ENCODE measurements at regions not wholly inside any gene's neighbourhood (a gene's known extent, or its start where the extent isn't known, plus 50 kb on each side); places are given as distances from the start of the nearest gene placed in this dataset.

DNA sequence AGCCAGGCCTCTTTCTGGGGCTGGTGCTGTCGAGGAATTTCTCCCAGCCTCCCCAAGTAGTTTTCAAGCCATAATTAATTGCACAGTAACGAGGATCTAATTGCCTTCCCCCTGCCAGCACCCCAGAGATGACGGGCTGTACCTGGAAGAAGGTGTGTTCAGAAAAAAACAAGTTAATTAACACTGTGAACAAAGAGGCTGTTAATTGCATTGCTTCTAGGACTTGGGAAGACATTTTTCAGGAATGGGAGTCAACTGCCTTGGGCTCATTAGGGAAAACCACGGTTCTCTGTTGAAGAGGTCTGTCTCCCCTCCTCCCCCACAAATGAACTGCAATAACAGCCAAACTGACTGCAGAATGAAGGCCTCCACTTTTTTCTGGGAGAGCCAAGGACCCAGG is 176.7 kb downstream of the CCT6B start:
- Mint-ChIP-seq H3K9me3 (no peaks in the 10 kb centered on the region), H3K4me1 (ENCODE audit: low read depth) (no peaks in the 10 kb centered on the region), H3K27me3 (ENCODE audit: insufficient read depth) (peaks cover 3% of the 10 kb centered on the region), H3K36me3 (ENCODE audit: low read depth) (no peaks in the 10 kb centered on the region), H3K27ac (no peak overlapping the region), H3K4me3 (no peak overlapping the region)
- DNase-seq (ENCODE audit: low spot score), result no peak
- intact Hi-C loops (cut with micrococcal nuclease), result no loop called here

- H3K4me1 Mint-ChIP-seq (ENCODE audit: low read depth), result no peaks in the 10 kb centered on the region
- H3K4me3 Mint-ChIP-seq, result no peak overlapping the region
- peaks cover 3% of the 10 kb centered on the region for H3K27me3 Mint-ChIP-seq (ENCODE audit: insufficient read depth)
- no peaks in the 10 kb centered on the region for H3K36me3 Mint-ChIP-seq (ENCODE audit: low read depth)
- intact Hi-C loops (cut with micrococcal nuclease), result no loop called here
- no peak for DNase-seq (ENCODE audit: low spot score)
- no peak overlapping the region for H3K27ac Mint-ChIP-seq
- H3K9me3 Mint-ChIP-seq, result no peaks in the 10 kb centered on the region
These were observed 179.0 kb downstream of the CCT6B start for GRCh38 chr17:34782271-34782670.

GRCh38 chr17:34781571-34782108 is 179.6 kb downstream of the CCT6B start:
- H3K4me1 Mint-ChIP-seq (ENCODE audit: low read depth), result no peaks in the 10 kb centered on the region
- no peak for DNase-seq (ENCODE audit: low spot score)
- H3K27me3 Mint-ChIP-seq (ENCODE audit: insufficient read depth), result peaks cover 3% of the 10 kb centered on the region
- no peaks in the 10 kb centered on the region for H3K36me3 Mint-ChIP-seq (ENCODE audit: low read depth)
- H3K27ac Mint-ChIP-seq, result no peak overlapping the region
- no peak overlapping the region for H3K4me3 Mint-ChIP-seq
- H3K9me3 Mint-ChIP-seq, result no peaks in the 10 kb centered on the region
- intact Hi-C loops (cut with micrococcal nuclease), result no loop called here

GRCh38 chr17:34781071-34781470 is 180.2 kb downstream of the CCT6B start:
- Mint-ChIP-seq H3K4me1 (ENCODE audit: low read depth) (no peaks in the 10 kb centered on the region), H3K27me3 (ENCODE audit: insufficient read depth) (peaks cover 3% of the 10 kb centered on the region), H3K4me3 (no peak overlapping the region), H3K27ac (no peak overlapping the region), H3K36me3 (ENCODE audit: low read depth) (no peaks in the 10 kb centered on the region), H3K9me3 (no peaks in the 10 kb centered on the region)
- intact Hi-C loops (cut with micrococcal nuclease), result no loop called here
- no peak for DNase-seq (ENCODE audit: low spot score)

DNA sequence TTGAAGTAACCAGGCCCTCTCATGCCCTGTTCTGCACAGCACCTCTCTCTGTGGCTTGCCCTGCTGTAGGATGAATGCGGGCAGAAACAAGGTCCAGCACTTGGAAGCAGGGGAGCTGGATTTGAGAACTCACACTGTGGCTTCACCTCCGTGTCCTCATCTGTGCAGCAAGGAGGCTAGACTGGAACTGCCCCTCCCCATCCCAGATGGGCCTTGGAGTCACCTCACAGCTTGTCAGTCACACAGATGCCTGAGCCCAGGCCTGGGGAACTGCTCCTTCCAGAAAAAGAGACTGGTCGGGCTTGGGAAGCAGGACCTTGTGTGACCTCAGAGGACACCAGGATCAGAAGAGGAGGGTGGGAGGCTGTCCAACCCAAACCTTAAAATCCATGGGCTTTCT is 180.8 kb downstream of the CCT6B start:
- intact Hi-C loops (cut with micrococcal nuclease), result no loop called here
- no peaks in the 10 kb centered on the region for H3K4me1 Mint-ChIP-seq (ENCODE audit: low read depth)
- DNase-seq (ENCODE audit: low spot score), result no peak
- no peaks in the 10 kb centered on the region for H3K9me3 Mint-ChIP-seq
- H3K36me3 Mint-ChIP-seq (ENCODE audit: low read depth), result no peaks in the 10 kb centered on the region
- H3K4me3 Mint-ChIP-seq, result no peak overlapping the region
- peaks cover 3% of the 10 kb centered on the region for H3K27me3 Mint-ChIP-seq (ENCODE audit: insufficient read depth)
- no peak overlapping the region for H3K27ac Mint-ChIP-seq

DNA sequence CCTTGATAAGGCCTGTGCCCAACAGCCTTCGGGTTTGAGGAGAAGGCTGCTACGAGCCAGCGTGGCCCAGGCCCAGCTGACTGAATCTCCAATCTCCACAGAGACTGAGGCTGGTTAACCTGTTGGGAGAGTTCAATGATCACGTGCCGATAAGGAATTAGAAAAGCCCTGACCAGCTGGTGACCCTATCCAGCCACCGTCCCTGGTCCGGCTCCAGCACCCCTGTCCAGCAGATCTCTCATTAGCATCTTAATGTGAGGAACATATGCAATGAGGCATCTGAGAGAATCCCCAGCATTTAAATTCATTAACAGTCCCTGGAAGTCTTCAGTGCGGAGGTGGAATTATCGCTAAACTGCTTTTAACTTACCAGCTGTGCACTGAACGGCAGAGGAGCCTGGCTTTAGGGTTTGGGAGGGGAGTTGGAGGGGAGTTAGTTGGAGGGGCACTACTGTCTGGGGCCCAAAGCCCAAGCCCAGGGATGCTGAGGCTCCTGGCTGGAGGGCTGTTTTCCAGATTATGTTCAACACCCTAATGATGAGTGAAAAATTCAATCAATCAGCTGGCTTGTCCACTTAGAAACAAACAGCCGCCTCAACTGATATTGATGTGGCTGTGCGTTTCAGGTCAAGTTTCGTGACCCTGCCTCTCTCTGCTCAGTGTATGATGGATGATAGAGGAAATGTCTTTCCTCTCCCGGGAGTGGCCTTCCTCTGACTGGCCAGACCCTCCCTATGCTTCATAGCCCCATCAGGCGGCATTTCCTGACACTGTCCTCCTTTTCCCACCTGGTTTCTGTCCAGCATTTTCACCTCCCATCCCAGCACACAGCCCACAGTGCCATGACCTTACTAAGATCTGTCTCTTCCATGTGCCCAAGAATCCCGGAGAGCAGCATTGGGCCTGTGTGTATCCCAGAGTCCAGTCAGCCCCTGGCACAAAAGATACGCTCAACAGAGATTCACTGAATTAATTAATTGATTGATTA is 184.5 kb downstream of the CCT6B start:
- intact Hi-C loops (cut with micrococcal nuclease), result no loop called here
- H3K4me3 Mint-ChIP-seq, result no peak overlapping the region
- no peaks in the 10 kb centered on the region for H3K9me3 Mint-ChIP-seq

GRCh38 chr17:34773036-34773435 is 188.2 kb downstream of the CCT6B start:
- Mint-ChIP-seq H3K27me3 (ENCODE audit: insufficient read depth) (peaks cover 4% of the 10 kb centered on the region), H3K36me3 (ENCODE audit: low read depth) (no peaks in the 10 kb centered on the region), H3K9me3 (no peaks in the 10 kb centered on the region), H3K4me3 (no peak overlapping the region), H3K27ac (no peak overlapping the region), H3K4me1 (ENCODE audit: low read depth) (no peaks in the 10 kb centered on the region)
- intact Hi-C loops (cut with micrococcal nuclease), result no loop called here
- no peak for DNase-seq (ENCODE audit: low spot score)

More for the DNA sequence above, 184.5 kb downstream of the CCT6B start:
- H3K27ac Mint-ChIP-seq, result no peak overlapping the region
- peaks cover 3% of the 10 kb centered on the region for H3K27me3 Mint-ChIP-seq (ENCODE audit: insufficient read depth)
- no peaks in the 10 kb centered on the region for H3K4me1 Mint-ChIP-seq (ENCODE audit: low read depth)
- no peak for DNase-seq (ENCODE audit: low spot score)
- H3K36me3 Mint-ChIP-seq (ENCODE audit: low read depth), result no peaks in the 10 kb centered on the region

DNA sequence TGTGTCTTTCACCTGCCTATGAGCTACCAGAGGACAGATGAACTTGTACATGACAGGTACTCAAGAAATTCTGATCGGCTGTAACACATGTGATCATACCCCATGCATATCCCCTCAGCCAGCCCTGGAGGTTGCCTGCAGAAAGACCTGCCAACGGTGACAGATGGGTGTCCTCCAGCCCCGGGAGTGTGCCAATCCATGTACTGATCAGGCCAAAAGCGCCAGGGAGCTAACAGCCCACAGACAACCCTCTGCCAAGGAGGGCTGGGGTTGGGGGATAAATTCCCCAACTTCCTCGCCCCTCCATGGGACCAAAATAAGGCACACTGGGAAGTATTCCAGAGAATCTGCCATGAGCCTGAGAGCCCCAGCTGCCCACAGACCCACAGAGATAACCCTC is 189.4 kb downstream of the CCT6B start:
- H3K36me3 Mint-ChIP-seq (ENCODE audit: low read depth), result no peaks in the 10 kb centered on the region
- no peaks in the 10 kb centered on the region for H3K4me1 Mint-ChIP-seq (ENCODE audit: low read depth)
- intact Hi-C loops (cut with micrococcal nuclease), result no loop called here

GRCh38 chr17:34770586-34770985 is 190.7 kb downstream of the CCT6B start:
- peaks cover 4% of the 10 kb centered on the region for H3K27me3 Mint-ChIP-seq (ENCODE audit: insufficient read depth)
- intact Hi-C loops (cut with micrococcal nuclease), result no loop called here
- H3K9me3 Mint-ChIP-seq, result no peaks in the 10 kb centered on the region
- H3K36me3 Mint-ChIP-seq (ENCODE audit: low read depth), result no peaks in the 10 kb centered on the region
- DNase-seq (ENCODE audit: low spot score), result no peak
- no peak overlapping the region for H3K27ac Mint-ChIP-seq
- H3K4me1 Mint-ChIP-seq (ENCODE audit: low read depth), result no peaks in the 10 kb centered on the region
- H3K4me3 Mint-ChIP-seq, result no peak overlapping the region

More for the DNA sequence above, 189.4 kb downstream of the CCT6B start:
- Mint-ChIP-seq H3K4me3 (no peak overlapping the region), H3K9me3 (no peaks in the 10 kb centered on the region), H3K27ac (no peak overlapping the region), H3K27me3 (ENCODE audit: insufficient read depth) (peaks cover 4% of the 10 kb centered on the region)
- no peak for DNase-seq (ENCODE audit: low spot score)

GRCh38 chr17:34769899-34770298 is 190.5 kb downstream of the TMEM132E start:
- H3K4me1 Mint-ChIP-seq (ENCODE audit: low read depth), result no peaks in the 10 kb centered on the region
- H3K27me3 Mint-ChIP-seq (ENCODE audit: insufficient read depth), result peaks cover 4% of the 10 kb centered on the region
- DNase-seq (ENCODE audit: low spot score), result no peak
- H3K27ac Mint-ChIP-seq, result no peak overlapping the region
- intact Hi-C loops (cut with micrococcal nuclease), result no loop called here
- no peak overlapping the region for H3K4me3 Mint-ChIP-seq
- H3K9me3 Mint-ChIP-seq, result no peaks in the 10 kb centered on the region
- no peaks in the 10 kb centered on the region for H3K36me3 Mint-ChIP-seq (ENCODE audit: low read depth)

DNA sequence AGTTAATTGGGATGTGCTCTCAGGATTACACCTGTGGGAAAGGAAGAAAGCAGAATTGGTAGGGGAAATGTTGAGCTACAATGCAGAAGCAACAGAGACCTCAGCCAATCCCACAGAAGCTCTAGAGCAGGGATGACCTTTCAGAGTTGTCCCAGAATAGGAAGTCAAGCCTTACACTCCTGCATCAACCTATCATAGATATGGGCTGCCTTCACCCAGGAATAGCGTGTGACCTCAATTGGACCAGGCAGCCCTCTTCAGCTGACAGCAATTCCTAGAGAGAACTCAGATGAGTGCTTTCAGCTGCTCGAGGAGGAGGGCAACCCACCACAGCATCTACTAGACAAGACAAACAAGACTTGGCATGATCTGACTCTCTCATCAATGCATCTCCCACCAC is 189.7 kb downstream of the TMEM132E start:
- H3K36me3 Mint-ChIP-seq (ENCODE audit: low read depth), result no peaks in the 10 kb centered on the region
- no peaks in the 10 kb centered on the region for H3K9me3 Mint-ChIP-seq
- intact Hi-C loops (cut with micrococcal nuclease), result no loop called here
- no peak for DNase-seq (ENCODE audit: low spot score)
- no peak overlapping the region for H3K4me3 Mint-ChIP-seq
- no peak overlapping the region for H3K27ac Mint-ChIP-seq
- peaks cover 4% of the 10 kb centered on the region for H3K27me3 Mint-ChIP-seq (ENCODE audit: insufficient read depth)
- H3K4me1 Mint-ChIP-seq (ENCODE audit: low read depth), result no peaks in the 10 kb centered on the region

DNA sequence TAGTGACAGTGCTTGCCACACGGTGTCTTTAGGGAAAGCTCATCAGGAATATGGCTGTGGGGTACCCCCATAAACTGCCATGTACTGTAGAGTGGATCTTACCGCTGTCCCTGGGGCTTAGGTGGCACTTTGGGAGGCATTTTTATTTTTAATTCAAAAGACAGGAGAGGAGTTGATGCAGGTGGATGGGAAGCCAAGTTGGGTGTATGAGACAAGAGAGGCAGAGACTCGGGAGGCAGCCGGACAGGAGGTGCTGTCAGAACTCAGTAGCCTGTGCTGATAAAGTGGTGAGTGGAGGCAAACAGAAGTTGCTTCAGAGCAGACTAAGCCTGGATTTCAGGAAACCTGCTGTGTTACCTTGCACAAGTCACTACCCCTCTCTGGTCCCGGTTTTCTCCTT is 185.9 kb downstream of the TMEM132E start:
- H3K27ac Mint-ChIP-seq, result no peak overlapping the region
- H3K4me3 Mint-ChIP-seq, result no peak overlapping the region
- no peak for DNase-seq (ENCODE audit: low spot score)
- intact Hi-C loops (cut with micrococcal nuclease), result no loop called here
- no peaks in the 10 kb centered on the region for H3K36me3 Mint-ChIP-seq (ENCODE audit: low read depth)
- H3K27me3 Mint-ChIP-seq (ENCODE audit: insufficient read depth), result peaks cover 6% of the 10 kb centered on the region
- no peaks in the 10 kb centered on the region for H3K9me3 Mint-ChIP-seq
- H3K4me1 Mint-ChIP-seq (ENCODE audit: low read depth), result no peaks in the 10 kb centered on the region

DNA sequence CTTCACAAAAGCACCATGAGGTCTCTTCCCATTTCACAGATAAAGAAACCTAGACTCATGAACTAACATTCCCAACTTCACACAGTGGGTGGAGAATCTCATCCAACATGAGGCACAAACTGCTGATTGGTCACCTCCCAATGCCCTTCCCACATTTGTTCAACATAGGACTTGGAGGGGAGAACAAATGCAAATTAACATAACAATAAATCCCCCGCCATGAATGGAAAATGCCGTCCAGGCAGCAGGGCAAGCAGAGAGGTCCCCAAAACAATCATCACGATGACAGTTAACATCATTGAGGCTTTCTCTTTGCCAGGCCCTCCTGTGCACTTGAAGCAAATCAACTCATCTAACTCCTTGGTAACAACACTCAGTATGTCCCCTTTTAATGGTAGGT is 185.3 kb downstream of the TMEM132E start:
- H3K27me3 Mint-ChIP-seq (ENCODE audit: insufficient read depth), result peaks cover 6% of the 10 kb centered on the region
- H3K9me3 Mint-ChIP-seq, result no peaks in the 10 kb centered on the region
- no peak overlapping the region for H3K4me3 Mint-ChIP-seq
- no peaks in the 10 kb centered on the region for H3K36me3 Mint-ChIP-seq (ENCODE audit: low read depth)
- H3K4me1 Mint-ChIP-seq (ENCODE audit: low read depth), result no peaks in the 10 kb centered on the region
- no peak for DNase-seq (ENCODE audit: low spot score)
- intact Hi-C loops (cut with micrococcal nuclease), result no loop called here
- H3K27ac Mint-ChIP-seq, result no peak overlapping the region
